MG63 (cell line): ENCODE measurements at regions not wholly inside any gene's neighbourhood (a gene's known extent, or its start where the extent isn't known, plus 50 kb on each side); places are given as distances from the start of the nearest gene placed in this dataset.
"Not testable (repeated sequence)": the region's sequence is repeated elsewhere in the genome, so short reads cannot be mapped to it uniquely, and the experiment has no call there.

ENCODE experiments used
- DNase-seq: peaks from one replicate; pipeline ENCODE4 v3.0.0-alpha.2; 2020
- H3K27me3 ChIP-seq: fragments of 250-450 bp; sonication (Bioruptor Pico); 2 replicates; pipeline ENCODE4 v1.5.1; 2020; ENCODE audit warnings: mild to moderate bottlenecking, moderate library complexity
- H3K36me3 ChIP-seq: fragments of 250-450 bp; sonication (Bioruptor Pico); 2 replicates; pipeline ENCODE4 v1.5.1; 2020; ENCODE audit warnings: mild to moderate bottlenecking, moderate library complexity
- H3K4me3 ChIP-seq: fragments of 250-450 bp; sonication (Bioruptor Pico); 2 replicates; pipeline ENCODE4 v1.5.1; 2020; ENCODE audit warnings: mild to moderate bottlenecking, moderate library complexity
- H3K9me3 ChIP-seq: fragments of 250-450 bp; sonication (Bioruptor Pico); 2 replicates; pipeline ENCODE4 v1.5.1; 2020; ENCODE audit warnings: mild to moderate bottlenecking, moderate library complexity

DNA sequence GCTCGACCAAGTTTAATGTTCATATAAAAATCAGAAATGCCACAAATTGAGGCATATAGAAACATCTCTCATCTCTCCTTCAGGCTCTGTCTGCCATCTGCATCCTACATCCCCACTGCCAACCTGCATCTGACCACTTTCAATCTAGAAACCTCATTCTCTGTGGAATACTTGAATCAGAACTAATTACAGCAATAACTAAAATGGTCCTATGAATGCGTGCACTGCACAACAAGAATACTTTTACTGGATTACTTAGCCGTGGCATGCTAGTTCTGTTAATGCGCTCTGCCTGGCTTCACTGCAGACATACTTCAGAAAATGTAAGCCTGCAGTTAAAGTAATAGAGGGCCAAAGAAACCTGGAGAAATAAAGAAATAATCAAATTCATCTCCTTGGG lies 89.8 kb upstream of the NR5A2 start:
- Histone ChIP-seq H3K9me3 (no peaks in the 10 kb centered on the region), H3K36me3 (no peaks in the 10 kb centered on the region), H3K4me3 (no peak overlapping the region), H3K27me3 (no peaks in the 10 kb centered on the region)
- no peak for DNase-seq

DNA sequence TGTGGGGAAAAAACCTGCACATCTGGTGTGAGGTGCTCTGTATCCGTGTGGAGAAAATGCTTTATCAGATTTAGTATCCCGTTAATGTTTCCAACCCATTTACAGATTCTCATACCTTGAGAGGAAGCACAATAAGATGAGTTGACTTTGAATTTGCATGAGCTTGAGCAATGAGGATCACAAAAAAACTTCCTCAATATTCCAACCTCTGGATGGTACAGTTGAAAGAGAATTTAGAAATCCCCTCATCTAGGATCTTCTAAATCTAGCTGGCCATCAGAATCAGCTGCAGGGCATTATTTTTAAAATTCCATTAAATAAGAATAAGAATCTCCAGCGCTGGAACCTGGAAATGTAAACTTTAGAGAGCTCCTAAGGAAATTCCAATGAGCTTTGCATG lies 82.5 kb upstream of the NR5A2 start:
- no peak for DNase-seq

DNA sequence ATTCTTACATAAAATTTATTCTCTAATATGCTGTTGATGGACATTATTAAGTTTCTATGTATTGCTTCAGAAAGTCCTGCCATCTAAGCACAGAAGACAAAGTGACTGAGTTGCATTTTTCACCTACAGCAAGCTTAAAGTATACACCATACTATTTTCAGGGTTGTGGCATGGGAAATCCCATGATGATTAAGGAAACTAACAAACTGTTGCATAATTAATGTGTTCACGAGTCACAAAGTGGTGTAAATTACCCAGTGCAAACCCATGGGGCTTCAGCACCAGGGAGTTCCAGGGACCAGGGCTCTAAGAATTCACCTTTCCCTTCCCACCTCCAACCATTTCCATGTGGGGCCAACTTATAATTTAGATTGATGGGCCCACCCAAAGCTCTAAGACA lies 81.9 kb upstream of the NR5A2 start:
- no peak for DNase-seq
- H3K36me3 ChIP-seq, result no peaks in the 10 kb centered on the region
- no peaks in the 10 kb centered on the region for H3K27me3 ChIP-seq
- H3K4me3 ChIP-seq, result no peak overlapping the region
- H3K9me3 ChIP-seq, result no peaks in the 10 kb centered on the region

More for the DNA sequence above, 82.5 kb upstream of the NR5A2 start:
- H3K36me3 ChIP-seq, result no peaks in the 10 kb centered on the region
- no peaks in the 10 kb centered on the region for H3K27me3 ChIP-seq
- no peak overlapping the region for H3K4me3 ChIP-seq
- no peaks in the 10 kb centered on the region for H3K9me3 ChIP-seq

DNA sequence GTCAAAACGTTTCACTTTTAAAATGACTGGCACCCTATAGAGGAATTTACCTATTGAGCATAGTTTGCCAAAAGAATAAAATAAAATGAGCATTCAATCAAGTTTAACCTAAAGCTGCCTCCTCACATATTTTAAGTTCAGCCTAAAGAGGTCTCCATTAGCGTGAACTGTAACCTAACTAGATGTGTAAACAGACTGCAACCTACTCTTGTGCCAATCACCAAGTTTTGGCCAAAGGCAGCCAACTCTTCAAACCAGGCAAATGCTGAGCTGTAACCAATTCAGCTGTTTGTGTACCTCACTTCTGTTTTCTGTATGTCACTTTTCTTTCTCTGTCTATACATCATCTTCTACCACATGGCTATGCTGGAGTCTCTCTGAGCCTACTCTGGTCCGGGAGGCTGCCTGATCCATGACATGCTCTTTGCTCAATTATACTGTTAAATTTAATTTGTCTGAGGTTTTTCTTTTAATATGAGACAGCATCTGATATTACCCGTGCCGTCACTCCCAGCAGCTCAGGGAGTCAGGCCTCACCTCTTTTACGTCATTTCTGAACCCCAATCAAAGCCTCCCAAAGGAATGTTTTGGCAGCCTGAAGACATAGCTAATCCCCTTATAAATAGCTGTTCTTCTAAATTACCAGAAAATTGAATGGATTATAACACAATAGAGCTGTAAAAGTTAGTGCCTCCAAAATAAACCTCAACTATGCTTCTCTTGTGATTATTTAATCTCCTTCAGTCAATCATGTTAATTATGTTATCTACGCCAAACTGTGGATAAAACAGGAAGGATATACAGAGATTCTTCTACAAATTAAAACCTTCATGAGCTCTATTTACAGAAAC lies 81.0 kb upstream of the NR5A2 start:
- Histone ChIP-seq H3K36me3 (no peaks in the 10 kb centered on the region), H3K4me3 (no peak overlapping the region)
- no peak for DNase-seq

DNA sequence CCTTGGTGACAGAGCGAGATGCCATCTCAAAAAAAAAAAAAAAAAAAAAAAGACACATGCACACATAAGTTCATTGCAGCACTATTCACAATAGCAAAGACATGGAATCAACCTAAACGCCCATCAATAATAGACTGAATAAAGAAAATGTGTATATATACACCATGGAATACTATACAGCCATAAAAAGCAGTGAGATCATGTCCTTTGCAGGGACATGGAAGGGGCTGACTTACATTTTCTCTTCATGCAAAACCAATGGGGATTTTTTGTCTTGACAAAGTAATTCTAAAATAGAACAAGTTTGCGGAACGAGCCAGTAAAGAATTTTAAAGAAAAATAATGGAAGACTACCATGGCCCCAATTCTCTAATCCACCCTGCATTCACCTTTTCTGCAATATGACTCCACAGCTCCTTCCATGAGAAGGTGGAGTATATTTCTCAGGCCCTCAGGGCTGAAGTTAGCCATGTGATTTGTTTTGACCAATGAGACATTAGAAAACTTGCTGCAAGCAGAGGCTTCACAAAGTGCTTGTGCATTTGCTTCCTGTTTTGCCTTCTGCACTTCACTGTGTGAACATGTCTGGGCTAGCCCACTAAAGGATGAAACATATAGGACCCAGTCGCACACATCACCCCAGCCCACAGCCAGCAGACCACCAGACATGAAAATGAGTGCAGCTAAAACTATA lies 78.8 kb upstream of the NR5A2 start:
- Histone ChIP-seq H3K9me3 (no peaks in the 10 kb centered on the region), H3K27me3 (no peaks in the 10 kb centered on the region), H3K36me3 (no peaks in the 10 kb centered on the region), H3K4me3 (no peak overlapping the region)
- DNase-seq, result no peak

More for the DNA sequence above, 81.0 kb upstream of the NR5A2 start:
- H3K9me3 ChIP-seq, result no peaks in the 10 kb centered on the region
- H3K27me3 ChIP-seq, result no peaks in the 10 kb centered on the region

DNA sequence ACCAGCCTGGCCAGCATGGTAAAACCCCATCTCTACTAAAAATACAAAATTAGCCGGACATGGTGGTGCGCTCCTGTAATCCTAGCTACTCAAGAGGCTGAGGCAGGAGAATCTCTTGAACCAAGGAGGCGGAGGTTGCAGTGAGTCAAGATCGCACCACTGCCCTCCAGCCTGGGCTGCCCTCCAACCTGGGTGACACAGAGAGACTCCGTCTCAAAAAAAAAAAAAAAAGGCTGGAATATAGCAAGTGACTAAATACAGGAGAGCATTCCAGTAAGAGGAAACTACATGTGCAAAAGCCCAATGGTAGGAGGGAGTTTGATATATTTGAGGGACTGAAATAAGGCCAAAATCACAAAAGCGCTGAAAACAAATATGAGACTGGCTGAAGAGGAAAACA lies 76.5 kb upstream of the NR5A2 start:
- H3K27me3 ChIP-seq, H3K36me3 ChIP-seq, H3K9me3 ChIP-seq, H3K4me3 ChIP-seq: not testable (repeated sequence)
- DNase-seq, result peak; percentile 71

DNA sequence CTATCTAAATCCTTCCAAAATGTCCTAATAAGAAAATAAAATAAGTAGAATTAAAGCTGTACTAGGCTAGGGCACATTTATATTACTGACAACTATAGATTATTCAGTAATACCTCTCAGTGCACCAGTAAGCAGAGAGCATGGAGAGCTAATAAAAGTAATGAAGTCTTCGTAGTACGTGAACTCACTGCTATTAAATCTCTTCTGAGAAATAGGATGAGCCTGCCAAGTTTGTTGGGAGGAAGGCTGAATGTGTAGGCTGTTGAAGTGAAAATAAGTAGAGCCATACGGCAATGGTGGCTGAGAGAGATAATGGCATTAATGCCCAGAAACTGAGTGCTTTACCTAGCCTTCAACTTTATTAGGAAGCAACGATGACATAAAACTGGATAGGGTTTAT lies 73.9 kb upstream of the NR5A2 start:
- Histone ChIP-seq H3K4me3 (no peak overlapping the region), H3K27me3 (no peaks in the 10 kb centered on the region), H3K36me3 (no peaks in the 10 kb centered on the region), H3K9me3 (no peaks in the 10 kb centered on the region)
- DNase-seq, result no peak

DNA sequence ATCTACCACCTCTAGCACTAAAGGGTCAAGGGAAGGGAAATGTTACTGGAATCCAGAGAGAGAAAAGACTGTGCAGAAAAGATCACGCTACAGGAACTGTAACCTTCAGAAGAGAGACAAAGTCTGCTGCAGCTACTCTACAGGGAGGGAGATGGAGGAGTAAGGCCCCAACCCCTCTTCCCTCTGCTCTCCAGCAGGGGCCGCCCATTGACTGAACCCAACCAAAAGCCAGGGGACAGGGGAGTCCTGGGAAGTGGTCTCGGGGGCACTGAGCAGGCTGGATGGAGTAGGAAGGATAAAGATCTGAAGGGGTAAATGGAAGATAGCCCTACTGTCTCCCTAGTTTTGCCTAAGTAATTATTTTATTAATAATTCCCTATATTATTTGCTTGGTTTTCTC lies 72.8 kb upstream of the NR5A2 start:
- DNase-seq, result no peak

DNA sequence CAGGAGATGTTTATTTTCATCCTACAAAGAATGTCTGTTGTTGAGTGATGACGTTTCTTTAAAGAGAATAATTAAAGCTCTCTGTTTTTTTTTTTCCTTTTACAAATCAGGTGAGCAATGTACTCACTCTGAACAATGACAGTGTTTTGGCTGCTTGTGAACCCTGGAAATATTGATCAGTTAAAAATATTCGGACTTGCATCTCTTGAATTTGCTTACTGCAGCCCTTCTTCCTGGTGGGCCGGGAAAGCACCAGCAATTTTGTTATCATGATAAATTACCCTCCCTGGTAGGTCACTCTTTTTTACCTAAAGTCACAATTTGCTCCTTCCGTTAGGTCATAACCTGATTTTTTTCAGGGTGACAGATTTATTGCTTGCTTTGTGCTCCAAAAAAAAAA lies 72.3 kb upstream of the NR5A2 start:
- Histone ChIP-seq H3K4me3 (no peak overlapping the region), H3K36me3 (no peaks in the 10 kb centered on the region), H3K9me3 (no peaks in the 10 kb centered on the region), H3K27me3 (no peaks in the 10 kb centered on the region)
- no peak for DNase-seq

More for the DNA sequence above, 72.8 kb upstream of the NR5A2 start:
- Histone ChIP-seq H3K36me3 (no peaks in the 10 kb centered on the region), H3K27me3 (no peaks in the 10 kb centered on the region), H3K9me3 (no peaks in the 10 kb centered on the region), H3K4me3 (no peak overlapping the region)

DNA sequence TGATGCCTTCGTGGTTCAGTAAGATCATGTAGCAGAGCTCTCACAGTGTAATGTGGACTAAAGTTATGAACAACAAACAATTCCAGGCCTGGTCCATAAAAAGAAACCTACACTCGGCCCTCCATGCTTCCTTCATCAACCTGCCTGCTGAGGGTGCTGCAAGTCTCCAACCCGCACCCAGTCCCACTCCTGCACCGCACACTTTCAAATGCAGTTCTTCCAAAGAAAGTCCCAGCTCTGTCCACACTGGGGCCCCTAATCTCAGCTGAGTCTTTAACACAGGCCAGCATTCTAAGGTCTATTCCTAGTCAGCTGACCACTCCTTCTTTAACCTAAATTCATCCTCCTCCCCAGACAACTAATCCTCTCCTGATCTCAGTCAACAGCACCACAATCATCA lies 71.5 kb upstream of the NR5A2 start:
- no peak for DNase-seq
- H3K4me3 ChIP-seq, result no peak overlapping the region
- H3K9me3 ChIP-seq, result no peaks in the 10 kb centered on the region
- H3K27me3 ChIP-seq, result no peaks in the 10 kb centered on the region
- no peaks in the 10 kb centered on the region for H3K36me3 ChIP-seq

DNA sequence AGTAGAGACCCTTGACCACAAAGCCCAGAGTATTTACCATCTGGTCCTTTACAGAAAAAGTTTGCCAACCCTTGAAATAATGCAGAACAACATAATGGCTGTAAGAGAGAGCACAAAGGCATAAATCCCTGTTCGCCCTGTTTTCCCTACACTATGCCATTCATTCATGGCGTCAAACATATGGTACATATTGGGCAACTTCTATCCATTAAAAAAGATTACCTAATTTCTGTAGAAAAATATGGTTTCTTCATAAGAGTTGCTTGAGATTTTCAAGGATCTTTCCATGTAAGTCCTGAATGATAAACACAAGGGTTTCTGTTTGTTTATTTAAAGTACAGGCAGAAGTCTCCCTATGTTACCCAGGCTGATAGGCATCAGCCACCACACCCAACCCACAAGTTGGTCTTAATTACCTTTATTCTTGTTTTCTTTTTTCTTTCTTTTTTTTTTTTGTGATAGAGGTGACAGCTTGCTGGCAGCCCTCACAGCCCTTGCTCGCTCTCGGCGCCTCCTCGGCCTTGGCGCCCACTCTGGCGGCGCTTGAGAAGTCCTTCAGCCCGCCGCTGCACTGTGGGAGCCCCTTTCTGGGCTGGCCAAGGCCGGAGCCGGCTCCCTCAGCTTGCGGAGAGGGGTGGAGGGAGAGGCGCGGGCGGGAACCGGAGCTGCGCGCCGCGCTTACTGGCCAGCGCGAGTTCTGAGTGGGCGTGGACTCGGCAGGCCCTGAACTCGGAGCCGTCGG lies 68.3 kb upstream of the NR5A2 start:
- Histone ChIP-seq H3K36me3 (no peaks in the 10 kb centered on the region), H3K27me3 (peaks cover 2% of the 10 kb centered on the region; the same call in 1 of the 2 replicates), H3K4me3 (no peak overlapping the region), H3K9me3 (no peaks in the 10 kb centered on the region)
- no peak for DNase-seq

DNA sequence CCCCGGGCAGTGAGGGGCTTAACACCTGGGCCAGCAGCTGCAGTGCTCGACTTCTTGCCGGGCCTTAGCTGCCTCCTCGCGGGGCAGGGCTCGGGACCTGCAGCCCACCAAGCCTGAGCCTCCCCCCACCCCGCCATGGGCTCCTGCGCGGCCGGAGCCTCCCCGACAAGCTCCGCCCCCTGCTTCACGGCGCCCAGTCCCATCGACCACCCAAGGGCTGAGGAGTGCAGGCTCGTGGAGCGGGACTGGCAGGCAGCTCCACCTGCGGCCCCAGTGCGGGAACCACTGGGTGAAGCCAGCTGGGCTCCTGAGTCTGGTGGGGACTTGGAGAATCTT lies 67.8 kb upstream of the NR5A2 start:
- Histone ChIP-seq H3K36me3 (no peaks in the 10 kb centered on the region), H3K9me3 (no peaks in the 10 kb centered on the region), H3K4me3 (no peak overlapping the region), H3K27me3 (peaks cover 2% of the 10 kb centered on the region; the same call in 1 of the 2 replicates)
- DNase-seq, result no peak

DNA sequence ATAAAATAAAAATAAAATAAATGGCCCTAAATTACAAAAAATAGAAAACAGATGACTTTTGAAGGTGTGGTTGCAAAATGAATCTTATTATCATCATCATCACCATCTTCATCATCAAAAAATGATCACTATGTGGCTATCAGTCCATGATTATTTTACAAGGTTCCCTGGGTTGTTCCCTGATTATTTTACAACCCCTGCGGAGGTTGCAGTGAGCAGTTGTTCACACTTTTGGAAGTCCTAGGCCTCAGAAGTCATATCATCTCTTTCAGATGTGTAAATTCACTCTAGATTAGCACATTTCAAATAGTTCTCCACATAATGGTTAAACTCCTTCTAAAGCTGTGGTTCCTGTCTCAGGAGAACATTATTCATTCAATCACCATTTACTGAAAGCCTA lies 57.4 kb upstream of the NR5A2 start:
- no peak for DNase-seq
- no peaks in the 10 kb centered on the region for H3K27me3 ChIP-seq
- H3K4me3 ChIP-seq, result no peak overlapping the region

DNA sequence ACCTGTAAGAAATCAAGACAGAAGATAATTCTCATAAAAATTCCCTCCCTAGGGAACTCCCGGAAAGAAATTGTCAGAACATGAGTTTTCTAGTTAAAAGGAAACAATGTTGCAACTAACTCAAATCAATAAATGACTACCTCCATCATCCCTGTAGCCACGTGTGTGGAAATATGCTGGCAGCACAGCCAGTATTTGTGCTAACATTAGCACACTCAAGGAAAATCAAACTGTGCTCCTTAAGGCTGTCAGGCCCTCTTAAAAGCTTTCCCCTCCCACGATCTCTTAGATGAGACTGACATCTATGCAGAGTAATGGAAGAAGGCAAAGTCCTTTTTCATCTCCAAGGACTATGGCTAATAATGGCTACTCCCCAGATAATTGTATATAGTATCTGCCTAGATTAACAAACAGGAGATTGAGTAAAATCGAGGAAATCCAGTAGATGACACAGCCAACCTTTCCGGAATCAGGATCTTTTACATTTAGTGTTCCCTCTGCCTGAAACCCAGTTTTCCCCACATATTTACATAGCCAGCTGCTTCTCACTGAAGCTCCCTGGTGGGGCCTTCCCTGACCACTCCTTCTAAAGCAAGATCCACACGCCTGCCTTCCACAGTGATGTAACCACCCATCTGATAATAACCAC lies 50.9 kb upstream of the NR5A2 start:
- no peak for DNase-seq
- Histone ChIP-seq H3K9me3 (no peaks in the 10 kb centered on the region), H3K27me3 (no peaks in the 10 kb centered on the region), H3K4me3 (no peak overlapping the region), H3K36me3 (no peaks in the 10 kb centered on the region)

More for the DNA sequence above, 57.4 kb upstream of the NR5A2 start:
- H3K9me3 ChIP-seq, result no peaks in the 10 kb centered on the region
- no peaks in the 10 kb centered on the region for H3K36me3 ChIP-seq
